ENCODE measurements at regions not wholly inside any gene's neighbourhood (a gene's known extent, or its start where the extent isn't known, plus 50 kb on each side); places are given as distances from the start of the nearest gene placed in this dataset.
A peak's percentile ranks its signal among the peaks of the same experiment; 100 is the strongest.

GRCh38 chr12:118850244-118850825, 131.0 kb upstream of the SRRM4 start:
- in situ Hi-C loops (cut with MboI) (no loop called here), intact Hi-C loops (cut with micrococcal nuclease) (loop anchor here (10.0 kb wide), 1 partner anchor 446 kb away; no protein-coding TSS in a partner anchor)
- H3K27me3 ChIP-seq (ENCODE audit: control insufficient read depth in 2 of 2, insufficient read depth in 2 of 2, low read length in 2 of 2): no peaks in the 10 kb centered on the region
- ChIA-PET POLR2A (no interaction called here), CTCF (ENCODE audit: low intra/inter-chr PET ratio) (interaction anchor here (0.6 kb wide), 1 partner anchor 58 kb away, joined by 3 read pairs; no protein-coding TSS in a partner anchor)
- no peak overlapping the region for H3K9ac ChIP-seq (ENCODE audit: insufficient read depth in 1 of 2, low read depth in 2 of 2, low read length in 2 of 2)
- H3K4me2 ChIP-seq (ENCODE audit: insufficient read depth, low read length): no peak overlapping the region
- FAIRE-seq (peak; percentile 93), DNase-seq (ENCODE audit: extremely low read depth in 1 of 4, low spot score in 3 of 4) (peak; percentile 59 to 77 (median 68)), ATAC-seq (peak; percentile 80)
- H3K9me1 ChIP-seq (ENCODE audit: control insufficient read depth, insufficient read depth, low read length): no peaks in the 10 kb centered on the region
- H3K27ac ChIP-seq (ENCODE audit: extremely low read depth, low read depth, low read length): no peak overlapping the region
- BruUV-seq (replicated peaks): no TSS peak
- H3K4me3 ChIP-seq: no peak overlapping the region
- H3K79me2 ChIP-seq (ENCODE audit: control insufficient read depth, insufficient read depth, low read length): no peaks in the 10 kb centered on the region
- no peaks in the 10 kb centered on the region for H3K4me1 ChIP-seq (replicated peaks in 1 of 2; ENCODE audit: control insufficient read depth in 2 of 2, insufficient read depth in 2 of 2, low read length in 2 of 2)
- H2AFZ ChIP-seq (ENCODE audit: low read depth, low read length): no peak overlapping the region
- no peaks in the 10 kb centered on the region for H4K20me1 ChIP-seq (replicated peaks; ENCODE audit: control insufficient read depth, insufficient read depth, low read length)
- WGBS (ENCODE audit: insufficient coverage, low coverage, missing lambda C conversion rate): 3% methylated on average over 7 of the region's 7 CpGs
- no peaks in the 10 kb centered on the region for H3K36me3 ChIP-seq (ENCODE audit: control insufficient read depth, insufficient read depth, low read length)
- no peaks in the 10 kb centered on the region for H3K9me3 ChIP-seq (replicated peaks; ENCODE audit: control insufficient read depth, insufficient read depth, low read depth, low read length)
- TF ChIP-seq MTA3 (IDR thresholded peaks at IDR 0.05; ENCODE audit: borderline replicate concordance) (no peak), TBL1XR1 (IDR thresholded peaks at IDR 0.05; ENCODE audit: low read length in 2 of 2) (no peak), TCFL5 (CRISPR knock-in tag; conservative IDR thresholded peaks at IDR 0.05) (no peak), ZNF583 (CRISPR knock-in tag; IDR thresholded peaks at IDR 0.05) (no peak), CTCF (IDR thresholded peaks at IDR 0.05 in 2 of 3, conservative IDR thresholded peaks at IDR 0.05 in 1 of 3; ENCODE audit: insufficient read depth in 2 of 3, low read depth in 1 of 3, low read length in 3 of 3) (peak; percentile 71 to 89 (median 77)), CCAR2 (IDR thresholded peaks at IDR 0.05; ENCODE audit: low read depth, low read length) (no peak), CREM (IDR thresholded peaks at IDR 0.05; ENCODE audit: low read depth) (no peak), NFIX (CRISPR knock-in tag; IDR thresholded peaks at IDR 0.05; ENCODE audit: low read depth) (no peak), HLTF (IDR thresholded peaks at IDR 0.05) (no peak), BCOR (IDR thresholded peaks at IDR 0.05) (no peak), TCF7L2 (IDR thresholded peaks at IDR 0.05; ENCODE audit: low read depth, low read length) (no peak), KLF16 (IDR thresholded peaks at IDR 0.05) (0 out of 2 replicates have a peak, but pooled peaks have one; percentile 41), TAF1 (IDR thresholded peaks at IDR 0.05; ENCODE audit: control insufficient read depth, extremely low read depth, insufficient read depth, low read length, severe bottlenecking) (no peak), DNMT1 (IDR thresholded peaks at IDR 0.05) (no peak), GTF2F1 (IDR thresholded peaks at IDR 0.05; ENCODE audit: low read depth, low read length) (no peak)
